GM19035 (cell line): ENCODE measurements at regions not wholly inside any gene's neighbourhood (a gene's known extent, or its start where the extent isn't known, plus 50 kb on each side); places are given as distances from the start of the nearest gene placed in this dataset.

ENCODE experiments used
- ATAC-seq: cut with Tn5 transposase; IDR thresholded peaks from one replicate; pipeline ENCODE4 v1.9.1; 2021; ENCODE audit not compliant: unreplicated experiment

- ATAC-seq: peak; percentile 93
These were observed 61.4 kb upstream of the GPR158 start for GRCh38 chr10:25113191-25114035.

GRCh38 chr10:25114036-25114411 lies 60.8 kb upstream of the GPR158 start:
- no peak for ATAC-seq

GRCh38 chr10:25117757-25118156 lies 57.0 kb upstream of the GPR158 start:
- no peak for ATAC-seq

GRCh38 chr10:25120188-25120587 lies 54.6 kb upstream of the GPR158 start:
- ATAC-seq: no peak
